Upper lobe of left lung (tissue), 6 donors: ENCODE measurements at regions not wholly inside any gene's neighbourhood (a gene's known extent, or its start where the extent isn't known, plus 50 kb on each side); places are given as distances from the start of the nearest gene placed in this dataset.
A peak's percentile ranks its signal among the peaks of the same experiment; 100 is the strongest.
"Not testable (repeated sequence)": the region's sequence is repeated elsewhere in the genome, so short reads cannot be mapped to it uniquely, and the experiment has no call there.

Experiments
- ATAC-seq, 2 donors: fragments of 200-7000 bp; cut with Tn5 transposase; one replicate each; pipeline ENCODE4 v1.9.1; 2022; ENCODE audit warnings: mild to moderate bottlenecking in 2 of 2, moderate library complexity in 2 of 2; ENCODE audit not compliant: low FRiP score in 2 of 2
- DNase-seq, 2 donors: peaks; one replicate each; pipeline ENCODE4 v3.0.0-alpha.2; 2019 to 2020
- H3K27ac ChIP-seq, 4 donors: fragments of 200-600 bp; sonication (generic); one replicate each; pipeline ENCODE4 v1.5.1; 2016 to 2019
- H3K27me3 ChIP-seq, 4 donors: fragments of 200-600 bp; sonication (generic); one replicate each; pipeline ENCODE4 v1.5.1; 2017 to 2019
- H3K36me3 ChIP-seq, 4 donors: fragments of 200-600 bp; sonication (generic); one replicate each; pipeline ENCODE4 v1.5.1; 2016 to 2019
- H3K4me1 ChIP-seq, 4 donors: fragments of 200-600 bp; sonication (generic); one replicate each; pipeline ENCODE4 v1.5.1; 2018 to 2019
- H3K4me3 ChIP-seq, 4 donors: fragments of 200-600 bp; sonication (generic); one replicate each; pipeline ENCODE4 v1.5.1; 2017 to 2019; ENCODE audit warnings: mild to moderate bottlenecking in 2 of 4, moderate library complexity in 1 of 4
- H3K9me3 ChIP-seq, 4 donors: fragments of 200-600 bp; sonication (generic); one replicate each; pipeline ENCODE4 v1.5.1; 2018 to 2019
- CTCF ChIP-seq, 6 experiments: fragments of 450-650 bp in 4 of 6; fragments of 200-600 bp in 2 of 6; sonication (generic) in 2 of 6; IDR thresholded peaks; one replicate each; pipeline ENCODE4 v1.5.1; 2016 to 2019; ENCODE audit warnings: antibody characterized with exemption in 6 of 6
- EP300 ChIP-seq, 4 donors: sonication (generic); formaldehyde crosslinking; IDR thresholded peaks; one replicate each; pipeline ENCODE4 v1.5.1; 2017; ENCODE audit warnings: antibody characterized with exemption in 4 of 4, control low read depth in 2 of 4
- POLR2A ChIP-seq, 4 donors: fragments of 450-650 bp; IDR thresholded peaks; one replicate each; pipeline ENCODE4 v1.5.1; 2016 to 2017; ENCODE audit warnings: antibody characterized with exemption in 4 of 4, mild to moderate bottlenecking in 2 of 4
- POLR2AphosphoS5 ChIP-seq, 2 donors: sonication (generic); formaldehyde crosslinking; IDR thresholded peaks; one replicate each; pipeline ENCODE4 v1.5.1; 2017; ENCODE audit warnings: antibody characterized with exemption in 2 of 2
- WGBS, 2 donors: methylation state at CpG; one replicate each; pipeline ENCODE4 v1.1.5; 2017 to 2018; 5-methylcytosine and 5-hydroxymethylcytosine counted together
- donor health status: DM: no; HTN: no; CAD: no; lungs with moderate emphysema.
- donor health status: DM: no; HTN: yes; CAD: no; lungs with severe emphysema.

DNA sequence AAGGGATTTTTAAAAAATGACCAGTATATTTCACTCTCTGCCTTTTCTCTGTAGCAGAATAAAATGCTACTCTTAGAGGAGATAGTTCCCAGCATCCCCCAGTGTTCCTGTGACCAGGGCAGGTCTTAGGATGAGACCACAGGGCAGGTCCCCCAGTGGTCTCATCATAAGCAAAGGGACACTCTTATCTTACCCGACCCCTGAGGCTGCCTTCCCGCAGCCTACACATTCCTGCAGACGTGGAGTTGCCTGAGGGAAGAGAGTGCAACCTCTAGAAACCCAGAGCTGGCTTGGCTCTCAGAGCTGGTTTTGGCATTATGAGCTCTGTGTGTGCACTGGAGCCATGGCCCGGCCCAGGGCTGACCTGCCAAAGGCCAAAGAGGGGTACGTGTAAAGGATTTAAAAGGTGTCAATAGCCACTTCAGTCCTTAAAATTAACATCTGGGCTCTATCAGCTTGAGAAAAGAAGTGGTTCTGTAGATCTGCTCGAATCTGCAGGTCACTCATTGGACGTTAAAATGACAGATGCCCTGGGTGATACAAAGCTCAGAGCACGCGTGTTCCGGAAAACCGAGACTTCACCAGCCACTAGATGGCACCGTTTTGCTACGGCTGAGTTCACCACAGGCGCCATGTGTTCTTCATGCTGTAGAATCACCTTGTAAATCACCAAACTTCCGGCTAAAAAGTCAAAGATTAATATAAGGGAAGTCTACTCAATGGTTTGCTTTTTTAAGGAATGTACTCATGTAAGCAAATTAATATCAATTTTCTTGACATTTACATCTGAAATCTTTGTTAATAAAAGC is 60.4 kb upstream of the GPR31 start:
- ATAC-seq, result peak in 1 of 2 donors; percentile 77
- not testable (repeated sequence) for H3K27me3 ChIP-seq, H3K36me3 ChIP-seq, H3K4me1 ChIP-seq, H3K4me3 ChIP-seq, DNase-seq, H3K27ac ChIP-seq, H3K9me3 ChIP-seq
- peak in 1 of 6 experiments; percentile 46 for TF ChIP-seq CTCF (IDR thresholded peaks at IDR 0.05)
- 0 to 28% methylated on average over 6 to 12 of the region's 15 CpGs for WGBS, 2 donors

DNA sequence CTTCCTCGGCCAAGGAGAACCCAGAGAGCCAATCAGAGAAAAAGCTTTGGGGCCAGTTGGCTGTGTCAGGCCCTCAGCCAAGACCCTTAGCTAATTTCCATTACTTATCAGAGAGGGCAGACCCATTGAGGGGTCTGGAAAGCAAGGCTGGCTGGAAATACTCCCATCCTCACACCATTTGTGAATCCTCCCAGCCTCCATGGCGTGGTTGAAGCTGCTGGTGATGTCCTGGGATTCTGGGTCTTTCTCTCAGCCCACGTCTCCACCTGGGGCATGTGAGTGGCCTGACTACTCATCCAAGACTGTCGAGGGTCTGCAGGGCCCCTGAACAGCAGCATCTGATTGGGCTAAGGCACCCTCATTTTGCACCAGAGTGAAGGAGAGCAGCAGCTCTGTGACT is 61.3 kb upstream of the GPR31 start:
- 78% methylated on average over 4 of the region's 4 CpGs; no CpG with 5 or more reads in 1 of the 2 donors for WGBS, 2 donors
- not testable (repeated sequence) for H3K27ac ChIP-seq, H3K4me3 ChIP-seq, H3K4me1 ChIP-seq, DNase-seq, H3K9me3 ChIP-seq, ATAC-seq, H3K36me3 ChIP-seq, H3K27me3 ChIP-seq

- ATAC-seq, result no peak
- TF ChIP-seq POLR2AphosphoS5 (IDR thresholded peaks at IDR 0.05) (no peak), POLR2A (IDR thresholded peaks at IDR 0.05) (no peak), EP300 (IDR thresholded peaks at IDR 0.05) (no peak), CTCF (IDR thresholded peaks at IDR 0.05) (no peak)
- Histone ChIP-seq H3K9me3 (no peaks in the 10 kb centered on the region), H3K27ac (no peak overlapping the region), H3K36me3 (no peaks in the 10 kb centered on the region), H3K4me1 (no peaks in the 10 kb centered on the region), H3K4me3 (no peak overlapping the region), H3K27me3 (no peaks in the 10 kb centered on the region)
- 76 to 83% methylated on average over 19 of the region's 19 CpGs for WGBS, 2 donors
- no peak for DNase-seq
Observed at GRCh38 chr6:167219967-167220512, 62.3 kb upstream of the GPR31 start.

- 81 to 87% methylated on average over 14 to 18 of the region's 19 CpGs for WGBS, 2 donors
- Histone ChIP-seq H3K9me3 (no peaks in the 10 kb centered on the region), H3K4me1 (no peaks in the 10 kb centered on the region), H3K36me3 (no peaks in the 10 kb centered on the region), H3K4me3 (no peak overlapping the region), H3K27me3 (no peaks in the 10 kb centered on the region), H3K27ac (no peak overlapping the region)
- DNase-seq (no peak), ATAC-seq (peak in 1 of 2 donors; percentile 42)
- no peak for TF ChIP-seq POLR2AphosphoS5 (IDR thresholded peaks at IDR 0.05)
- TF ChIP-seq CTCF (IDR thresholded peaks at IDR 0.05), result no peak
- TF ChIP-seq EP300 (IDR thresholded peaks at IDR 0.05), result no peak
- TF ChIP-seq POLR2A (IDR thresholded peaks at IDR 0.05), result no peak
Observed at GRCh38 chr6:167221400-167222201, 63.8 kb upstream of the GPR31 start.

DNA sequence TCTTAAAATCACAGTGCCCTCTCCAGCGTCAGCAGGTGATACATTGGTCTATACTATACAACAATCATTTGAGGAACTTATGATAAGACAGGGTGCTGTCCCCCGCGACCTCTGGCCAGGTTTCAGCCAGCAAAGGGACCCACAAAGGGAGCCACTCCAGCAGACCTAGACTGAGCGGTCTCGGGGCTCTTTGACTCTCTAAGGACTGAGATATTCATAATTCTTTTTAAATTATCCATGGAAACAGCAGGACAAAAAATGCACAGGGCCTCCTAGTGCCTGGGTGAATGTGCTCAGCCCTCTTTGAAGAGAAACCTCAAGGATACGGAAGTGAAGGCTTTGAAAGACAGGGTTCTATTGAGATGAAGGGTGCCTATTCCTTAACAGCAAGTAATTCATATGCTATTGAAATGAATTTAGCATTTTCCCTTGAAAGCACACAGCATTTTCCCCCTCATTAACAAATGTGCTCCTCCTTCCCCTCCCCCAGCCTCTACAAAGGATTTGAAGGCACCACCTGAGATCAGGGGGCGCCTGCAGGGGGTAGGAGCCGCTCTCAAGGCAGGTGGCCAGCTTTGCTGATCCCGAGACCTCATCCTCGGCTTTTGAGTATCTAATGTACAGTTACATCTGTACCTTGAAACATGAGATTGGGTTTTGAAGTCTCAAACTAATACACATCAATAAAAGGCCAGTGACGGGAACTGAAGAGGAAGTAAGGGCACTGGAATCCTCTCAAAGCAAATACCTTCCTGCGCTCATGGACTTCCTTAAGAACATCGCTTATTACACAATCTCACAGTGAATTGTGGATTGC is 65.3 kb upstream of the UNC93A start:
- not testable (repeated sequence) for H3K36me3 ChIP-seq, H3K27ac ChIP-seq, H3K4me1 ChIP-seq, H3K9me3 ChIP-seq, ATAC-seq, DNase-seq, H3K27me3 ChIP-seq, H3K4me3 ChIP-seq
- 61 to 62% methylated on average over 8 to 13 of the region's 13 CpGs for WGBS, 2 donors
